CD14-positive monocyte (primary cell): ENCODE measurements at regions not wholly inside any gene's neighbourhood (a gene's known extent, or its start where the extent isn't known, plus 50 kb on each side); places are given as distances from the start of the nearest gene placed in this dataset.

Source experiments
- DNase-seq, 3 donors: peaks; one replicate each; pipeline ENCODE4 v3.0.0-alpha.2; 2011 to 2022
- H2AFZ ChIP-seq: 2 replicates; pipeline ENCODE4 v1.6.0; 2012; ENCODE audit warnings: mild to moderate bottlenecking, low read depth, low read length, inconsistent platforms; ENCODE audit not compliant: insufficient read depth, poor library complexity, severe bottlenecking
- H3K27ac ChIP-seq, 2 donors: 1 replicate in 1 of 2; 2 replicates in 1 of 2; pipeline ENCODE4 v1.5.1; 2012 to 2013; ENCODE audit warnings: low read length in 2 of 2, control low read depth in 1 of 2, inconsistent platforms in 1 of 2, low read depth in 1 of 2, mild to moderate bottlenecking in 1 of 2
- H3K27me3 ChIP-seq, 2 donors: one replicate each; pipeline versions ENCODE4 v1.6.0 to v1.6.1; 2011 to 2013; ENCODE audit warnings: low read length in 2 of 2; ENCODE audit not compliant: control insufficient read depth in 2 of 2, insufficient read depth in 2 of 2
- H3K36me3 ChIP-seq, 2 donors: replicated peaks in 1 of 2; 1 replicate in 1 of 2; 2 replicates in 1 of 2; pipeline versions ENCODE4 v1.5.1 to v1.6.1; 2012 to 2013; ENCODE audit warnings: low read length in 2 of 2, control low read depth in 1 of 2, inconsistent platforms in 1 of 2, mild to moderate bottlenecking in 1 of 2; ENCODE audit not compliant: insufficient read depth in 2 of 2, control insufficient read depth in 1 of 2
- H3K4me1 ChIP-seq, 2 donors: 1 replicate in 1 of 2; 2 replicates in 1 of 2; pipeline versions ENCODE4 v1.5.1 to v1.6.1; 2012 to 2013; ENCODE audit warnings: low read length in 2 of 2, control low read depth in 1 of 2, inconsistent platforms in 1 of 2, mild to moderate bottlenecking in 1 of 2, moderate library complexity in 1 of 2; ENCODE audit not compliant: insufficient read depth in 2 of 2, control insufficient read depth in 1 of 2
- H3K4me2 ChIP-seq: replicated peaks from 2 replicates; pipeline ENCODE3; 2012; ENCODE audit warnings: low read length, moderate library complexity, mild to moderate bottlenecking; ENCODE audit not compliant: poor library complexity, severe bottlenecking; ENCODE audit errors: extremely low read depth
- H3K4me3 ChIP-seq, 3 experiments: fragments of 200-600 bp in 1 of 3; sonication (generic) in 1 of 3; replicated peaks in 1 of 3; 1 replicate in 2 of 3; 2 replicates in 1 of 3; pipeline ENCODE4 v1.5.1; 2011 to 2013; ENCODE audit warnings: low read length in 3 of 3, mild to moderate bottlenecking in 3 of 3, control low read depth in 2 of 3, low read depth in 2 of 3, inconsistent platforms in 1 of 3, moderate library complexity in 1 of 3
- H3K79me2 ChIP-seq: 2 replicates; pipeline ENCODE4 v1.6.0; 2012; ENCODE audit warnings: mild to moderate bottlenecking, control low read depth, inconsistent platforms, low read length, moderate library complexity; ENCODE audit not compliant: insufficient read depth
- H3K9ac ChIP-seq: 2 replicates; pipeline ENCODE4 v1.6.0; 2017; ENCODE audit warnings: low read length, mild to moderate bottlenecking; ENCODE audit not compliant: insufficient read depth, poor library complexity, severe bottlenecking
- H3K9me3 ChIP-seq, 2 donors: replicated peaks in 1 of 2; 1 replicate in 1 of 2; 2 replicates in 1 of 2; pipeline versions ENCODE4 v1.5.1 to v1.6.1; 2012 to 2013; ENCODE audit warnings: low read length in 2 of 2, control low read depth in 1 of 2; ENCODE audit not compliant: control insufficient read depth in 1 of 2, insufficient read depth in 1 of 2
- H4K20me1 ChIP-seq: 2 replicates; pipeline ENCODE4 v1.6.0; 2012; ENCODE audit warnings: mild to moderate bottlenecking, low read length, control low read depth, moderate library complexity; ENCODE audit not compliant: insufficient read depth
- H3K27ac Mint-ChIP-seq, 7 donors: one replicate each; pipeline ENCODE4 v1.8.0; 2020; ENCODE audit warnings: mild to moderate bottlenecking in 7 of 7, mixed read lengths in 7 of 7, moderate library complexity in 6 of 7, inconsistent platforms in 2 of 7
- H3K27me3 Mint-ChIP-seq, 3 donors: one replicate each; pipeline ENCODE4 v1.8.0; 2021 to 2022; ENCODE audit warnings: low read depth in 3 of 3, mild to moderate bottlenecking in 3 of 3, mixed read lengths in 3 of 3, moderate library complexity in 3 of 3, inconsistent platforms in 1 of 3
- H3K36me3 Mint-ChIP-seq, 2 donors: one replicate each; pipeline ENCODE4 v1.8.0; 2020; ENCODE audit warnings: mixed read lengths in 2 of 2, inconsistent platforms in 1 of 2, mild to moderate bottlenecking in 1 of 2
- H3K4me1 Mint-ChIP-seq: one replicate; pipeline ENCODE4 v1.8.0; 2020; ENCODE audit warnings: mild to moderate bottlenecking, mixed read lengths
- H3K4me3 Mint-ChIP-seq, 2 donors: one replicate each; pipeline ENCODE4 v1.8.0; 2020; ENCODE audit warnings: mild to moderate bottlenecking in 2 of 2, mixed read lengths in 2 of 2, moderate library complexity in 1 of 2
- H3K9me3 Mint-ChIP-seq, 7 donors: one replicate each; pipeline ENCODE4 v1.8.0; 2020 to 2022; ENCODE audit warnings: mixed read lengths in 7 of 7, mild to moderate bottlenecking in 6 of 7, moderate library complexity in 6 of 7, inconsistent platforms in 2 of 7
- CTCF ChIP-seq: fragments of 200-600 bp; IDR thresholded peaks from one replicate; pipeline ENCODE4 v1.8.0; 2022; ENCODE audit warnings: antibody characterized with exemption, mild to moderate bottlenecking
- WGBS: methylation state at CpG from one replicate; pipeline ENCODE4 v1.1.5; 2013; ENCODE audit warnings: missing lambda C conversion rate; ENCODE audit not compliant: insufficient coverage; 5-methylcytosine and 5-hydroxymethylcytosine counted together
- intact Hi-C, 2 donors: fragments of 100-400 bp; cut with micrococcal nuclease; formaldehyde crosslinking; loops; one replicate each; pipeline versions ENCODE4 v1.15.0 to v1.15.1; 2023

DNA sequence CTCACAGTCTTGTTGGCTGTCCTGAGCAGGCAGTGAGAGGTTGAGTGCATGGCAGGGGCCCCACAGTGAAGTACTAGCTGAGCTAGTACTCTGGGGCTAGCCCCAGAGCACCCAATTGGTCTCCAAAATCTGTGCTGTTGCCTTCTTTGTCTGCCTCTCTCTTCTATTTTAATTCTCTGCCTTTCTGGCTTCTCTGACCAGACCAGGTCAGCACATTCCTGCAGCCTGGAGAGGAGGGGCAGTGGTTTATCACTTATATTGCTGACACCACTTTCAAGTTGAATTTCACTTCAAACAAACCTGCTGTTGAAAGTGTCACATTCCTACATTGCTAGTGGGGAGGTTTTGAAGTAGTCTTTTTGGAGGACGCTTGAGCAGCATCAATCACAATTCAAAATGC lies 628.7 kb downstream of the PTPRU start:
- Histone ChIP-seq H3K9ac (no peak overlapping the region), H3K36me3 (no peaks in the 10 kb centered on the region), H3K4me2 (no peak overlapping the region), H3K27ac (no peak overlapping the region), H3K9me3 (peaks cover 11 to 19% of the 10 kb centered on the region in 2 donors), H3K4me3 (no peak overlapping the region), H4K20me1 (no peaks in the 10 kb centered on the region), H3K27me3 (no peaks in the 10 kb centered on the region), H3K4me1 (no peaks in the 10 kb centered on the region), H3K79me2 (no peaks in the 10 kb centered on the region), H2AFZ (no peak overlapping the region)
- TF ChIP-seq CTCF, result no peak
- Mint-ChIP-seq H3K9me3 (peaks cover 10 to 27% (median 18%) of the 10 kb centered on the region in 7 donors), H3K4me1 (no peaks in the 10 kb centered on the region), H3K27me3 (peaks cover 0 to 1% (median 0%) of the 10 kb centered on the region in 3 donors), H3K4me3 (no peak overlapping the region), H3K36me3 (no peaks in the 10 kb centered on the region), H3K27ac (no peak overlapping the region)
- DNase-seq, result no peak
- no CpG with 5 or more reads among the region's 1 CpG for WGBS
- intact Hi-C loops, result no loop called here

- Histone ChIP-seq H3K36me3 (no peaks in the 10 kb centered on the region), H3K4me1 (no peaks in the 10 kb centered on the region), H2AFZ (no peak overlapping the region), H3K4me2 (no peak overlapping the region), H3K4me3 (no peak overlapping the region), H4K20me1 (no peaks in the 10 kb centered on the region), H3K27ac (no peak overlapping the region), H3K27me3 (no peaks in the 10 kb centered on the region), H3K9me3 (peaks cover 11 to 19% of the 10 kb centered on the region in 2 donors), H3K9ac (no peak overlapping the region), H3K79me2 (no peaks in the 10 kb centered on the region)
- TF ChIP-seq CTCF, result no peak
- Mint-ChIP-seq H3K36me3 (no peaks in the 10 kb centered on the region), H3K27me3 (peaks cover 0 to 1% (median 0%) of the 10 kb centered on the region in 3 donors), H3K4me1 (no peaks in the 10 kb centered on the region), H3K9me3 (peaks cover 8 to 29% (median 20%) of the 10 kb centered on the region in 7 donors), H3K27ac (no peak overlapping the region), H3K4me3 (no peak overlapping the region)
- WGBS, result 72% methylated on average over 4 of the region's 5 CpGs
- no peak for DNase-seq
- intact Hi-C loops, result no loop called here
These were observed 628.2 kb downstream of the PTPRU start for GRCh38 chr1:29864431-29865022.
